NCI-H146 treated with DMSO at 0.1 percent for 48 hours (cell line): ENCODE measurements at regions not wholly inside any gene's neighbourhood (a gene's known extent, or its start where the extent isn't known, plus 50 kb on each side); places are given as distances from the start of the nearest gene placed in this dataset.
"Not testable (repeated sequence)": the region's sequence is repeated elsewhere in the genome, so short reads cannot be mapped to it uniquely, and the experiment has no call there.

Experiments
- DNase-seq: peaks from one replicate; lab custom pipeline; 2025; ENCODE audit not compliant: unreplicated experiment; lab: John Stamatoyannopoulos, UW

DNA sequence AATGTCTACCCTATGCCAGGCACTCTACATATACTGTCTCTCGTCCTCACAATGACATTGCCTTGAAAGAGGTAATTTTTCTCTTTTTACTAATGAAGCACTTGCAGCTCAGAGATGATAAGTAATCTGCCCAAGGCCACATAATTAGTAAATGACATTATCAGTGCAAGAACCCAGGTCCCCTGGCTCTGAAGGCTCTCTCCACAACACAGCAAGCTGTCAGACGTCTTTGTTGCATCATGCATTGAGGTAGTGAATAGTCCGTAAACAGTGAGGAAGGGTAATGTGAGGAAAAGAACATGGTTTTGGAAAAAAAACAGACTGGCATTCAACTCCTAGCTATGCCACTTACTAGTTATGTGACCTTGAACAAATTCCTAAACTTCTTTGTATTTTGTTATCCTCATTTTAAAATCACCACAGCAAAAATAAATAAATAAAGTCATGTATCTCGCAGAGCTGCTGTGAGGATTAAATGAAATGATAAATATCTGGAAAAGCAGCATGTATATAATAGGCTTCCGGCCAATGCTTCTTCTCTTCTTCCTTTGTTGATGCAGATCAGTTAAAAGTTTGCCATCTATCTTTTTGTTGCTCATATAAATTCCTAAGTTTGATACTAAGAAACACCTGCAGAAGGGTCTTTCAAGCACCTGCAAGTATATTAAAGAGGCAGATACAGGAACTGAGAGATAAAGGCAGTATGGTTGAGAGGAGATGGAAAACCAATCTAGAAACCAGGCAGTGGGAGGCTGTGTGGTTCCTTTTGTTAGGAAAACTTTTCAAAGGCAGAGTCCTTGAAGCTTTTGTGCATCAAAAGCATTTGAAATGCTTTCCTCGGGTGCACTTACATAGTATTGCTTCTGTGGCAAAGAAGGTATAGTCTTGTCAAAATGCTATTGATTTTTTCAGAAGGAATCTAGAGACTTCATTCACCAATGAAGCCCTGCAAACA, 82.8 kb downstream of the BTG1 start:
- DNase-seq = no peak

DNA sequence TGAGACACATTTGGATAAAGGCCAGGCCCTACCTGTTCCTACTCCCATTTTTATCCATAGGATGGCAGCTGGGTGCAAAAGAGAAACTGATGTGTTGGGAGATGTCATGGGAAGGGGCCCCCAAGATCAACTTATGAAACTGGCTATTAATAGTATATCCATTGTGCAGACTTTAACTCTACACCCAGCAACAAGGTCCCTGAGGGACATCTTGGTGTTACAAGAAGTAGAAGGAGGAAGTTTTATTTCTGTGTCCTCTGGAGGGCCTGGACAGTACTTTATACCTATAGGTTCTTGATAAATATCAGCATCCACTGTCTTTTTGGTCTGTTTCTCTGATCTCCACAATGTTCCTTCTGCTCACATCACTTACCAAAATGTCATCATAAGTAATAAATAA, 84.6 kb downstream of the BTG1 start:
- no peak for DNase-seq

DNA sequence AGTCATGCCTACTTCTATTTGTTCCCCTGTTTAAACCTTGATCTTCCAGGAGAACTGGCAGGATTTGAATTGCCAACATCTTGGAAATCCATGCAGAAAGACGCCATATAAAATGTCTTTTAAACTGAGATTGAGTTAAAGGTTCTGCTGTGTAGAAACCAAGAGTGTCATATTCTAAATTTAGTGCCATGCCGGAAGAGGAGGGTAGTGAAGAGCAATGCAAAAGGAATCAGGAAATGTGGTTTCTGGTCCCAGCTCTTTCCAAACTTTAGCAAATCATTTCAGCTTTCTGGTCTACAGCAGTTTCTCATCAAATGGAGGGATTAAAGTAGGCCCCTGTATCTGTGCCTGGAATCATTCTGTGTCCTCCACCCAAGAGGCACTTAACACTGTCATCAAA, 85.7 kb downstream of the BTG1 start:
- DNase-seq = no peak

DNA sequence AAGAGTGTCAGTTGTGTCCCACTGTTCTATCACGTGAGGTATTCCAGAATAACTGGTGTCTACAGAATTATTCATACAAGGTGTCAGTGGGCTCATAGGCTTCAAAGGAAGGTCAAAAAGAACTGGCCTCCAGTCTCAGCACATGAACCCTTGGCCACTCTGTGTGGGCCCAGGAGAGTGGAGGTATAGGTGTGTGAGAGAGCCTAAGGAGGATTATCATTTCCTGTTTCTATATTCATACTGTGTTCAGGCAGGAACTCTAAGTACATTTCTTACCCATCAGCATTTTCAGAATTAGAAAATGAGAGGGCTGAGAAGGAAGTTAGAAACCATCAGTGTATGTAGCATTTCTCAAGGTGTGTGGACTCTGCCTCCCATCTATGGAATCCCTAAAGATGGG, 87.0 kb downstream of the BTG1 start:
- no peak for DNase-seq

DNA sequence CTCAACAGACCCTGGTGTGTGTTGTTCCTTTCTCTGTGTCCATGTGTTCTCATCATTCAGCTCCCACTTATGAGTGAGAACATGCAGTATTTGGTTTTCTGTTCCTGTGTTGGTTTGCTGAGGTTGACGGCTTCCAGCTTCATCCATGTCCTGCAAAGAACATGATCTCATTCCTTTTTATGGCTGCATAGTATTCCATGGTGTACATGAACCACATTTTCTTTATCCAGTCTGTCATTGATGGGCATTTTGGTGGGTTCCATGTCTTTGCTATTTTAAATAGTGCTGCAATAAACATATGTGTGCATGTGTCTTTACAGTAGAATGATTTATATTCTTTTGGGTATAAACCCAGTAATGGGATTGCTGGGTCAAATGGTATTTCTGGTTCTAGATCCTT, 88.9 kb downstream of the BTG1 start:
- DNase-seq = not testable (repeated sequence)

DNA sequence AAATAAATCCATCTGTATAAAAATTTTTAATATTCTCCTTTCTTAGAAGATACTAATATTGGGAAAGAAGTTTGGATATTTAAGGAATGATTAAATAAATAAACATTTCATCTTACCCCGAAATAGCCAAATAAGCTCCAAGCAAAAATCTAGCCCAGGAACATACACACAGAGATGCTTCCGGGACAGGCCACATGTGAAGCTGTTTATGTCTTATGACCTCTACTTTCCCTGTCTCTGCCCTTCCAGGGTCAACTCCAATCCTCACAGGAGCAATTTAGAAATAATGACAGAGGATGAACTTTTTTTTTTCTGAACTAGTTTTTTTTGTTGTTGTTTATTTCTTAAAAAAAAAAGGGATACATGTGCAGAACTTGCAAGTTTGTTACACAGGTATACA, 89.4 kb downstream of the BTG1 start:
- no peak for DNase-seq

DNA sequence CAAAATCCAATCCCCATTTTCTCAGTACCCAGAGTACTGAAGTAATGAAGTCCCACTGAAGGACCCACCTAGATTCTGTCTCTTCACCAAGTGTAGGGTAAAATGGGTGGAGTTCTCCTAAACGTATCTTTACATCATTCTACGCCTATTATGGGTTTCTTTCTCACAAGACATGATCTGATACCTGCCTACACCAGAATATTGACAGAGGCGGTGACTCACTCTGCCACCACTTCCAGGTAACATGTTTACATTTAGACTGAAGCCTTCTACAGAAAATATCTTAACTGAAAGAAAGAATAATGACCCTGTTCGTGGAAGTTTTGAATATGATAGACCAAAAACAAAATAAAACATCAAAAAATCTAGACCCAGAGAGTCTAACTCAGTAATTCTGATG, 89.8 kb downstream of the BTG1 start:
- DNase-seq = no peak

DNA sequence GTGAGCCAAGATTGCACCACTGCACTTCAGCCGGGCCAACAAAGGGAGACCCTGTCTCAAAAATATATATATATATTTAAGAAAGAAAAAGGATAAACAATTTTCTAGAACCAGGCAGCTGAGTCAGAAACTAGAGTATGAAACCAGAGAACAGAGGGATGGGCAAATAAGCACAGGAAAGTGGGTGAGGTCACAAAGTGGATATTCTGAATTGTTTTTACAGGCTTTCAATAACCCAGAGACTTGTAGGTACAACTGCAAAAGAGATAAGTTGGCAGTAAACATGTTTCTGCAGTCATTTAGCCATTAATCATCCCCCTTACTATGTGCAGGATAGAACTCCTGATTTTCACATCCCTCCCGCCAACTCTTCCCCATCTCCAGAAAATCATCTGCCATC, 94.2 kb downstream of the BTG1 start:
- no peak for DNase-seq

DNA sequence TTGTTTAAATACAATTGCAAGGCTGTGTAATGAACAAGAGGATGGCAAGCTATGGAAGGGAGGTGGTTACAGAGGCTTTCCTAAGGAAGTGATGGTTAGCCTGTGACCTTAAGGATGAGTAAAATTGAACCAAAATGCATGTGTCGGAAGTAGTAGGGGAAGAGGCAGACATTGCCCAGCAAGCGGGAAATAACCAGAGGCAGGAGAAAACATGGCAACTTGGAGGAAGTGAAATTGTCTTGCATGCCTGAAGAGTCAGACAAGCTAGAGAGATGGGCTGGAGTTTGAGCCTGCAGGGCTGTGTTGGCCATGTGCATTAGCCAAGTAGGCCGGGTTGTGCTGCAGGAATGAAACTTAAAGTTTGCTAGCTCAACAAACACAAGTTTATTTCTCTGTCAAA, 96.2 kb downstream of the BTG1 start:
- DNase-seq = no peak

DNA sequence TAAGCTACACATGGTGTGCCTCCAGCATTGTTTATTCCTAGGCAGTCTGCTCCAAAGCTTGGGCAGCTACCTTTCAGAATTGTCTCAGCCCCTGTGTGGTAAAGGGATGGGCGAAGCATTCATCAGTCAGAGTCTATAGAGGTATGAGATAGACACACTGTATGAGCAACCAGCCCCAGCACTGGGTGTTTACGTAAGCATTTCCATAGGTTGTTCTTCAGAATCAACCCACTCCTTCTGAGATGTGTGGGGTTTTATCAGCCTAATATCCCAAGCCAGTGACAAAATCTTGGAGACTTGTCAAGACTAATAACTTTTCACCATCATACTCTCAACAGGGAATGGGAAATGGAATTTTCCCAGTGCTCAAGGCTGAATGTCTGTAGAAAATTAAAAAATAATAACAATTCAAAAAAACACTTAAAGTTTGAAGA, 98.2 kb downstream of the BTG1 start:
- DNase-seq = no peak

DNA sequence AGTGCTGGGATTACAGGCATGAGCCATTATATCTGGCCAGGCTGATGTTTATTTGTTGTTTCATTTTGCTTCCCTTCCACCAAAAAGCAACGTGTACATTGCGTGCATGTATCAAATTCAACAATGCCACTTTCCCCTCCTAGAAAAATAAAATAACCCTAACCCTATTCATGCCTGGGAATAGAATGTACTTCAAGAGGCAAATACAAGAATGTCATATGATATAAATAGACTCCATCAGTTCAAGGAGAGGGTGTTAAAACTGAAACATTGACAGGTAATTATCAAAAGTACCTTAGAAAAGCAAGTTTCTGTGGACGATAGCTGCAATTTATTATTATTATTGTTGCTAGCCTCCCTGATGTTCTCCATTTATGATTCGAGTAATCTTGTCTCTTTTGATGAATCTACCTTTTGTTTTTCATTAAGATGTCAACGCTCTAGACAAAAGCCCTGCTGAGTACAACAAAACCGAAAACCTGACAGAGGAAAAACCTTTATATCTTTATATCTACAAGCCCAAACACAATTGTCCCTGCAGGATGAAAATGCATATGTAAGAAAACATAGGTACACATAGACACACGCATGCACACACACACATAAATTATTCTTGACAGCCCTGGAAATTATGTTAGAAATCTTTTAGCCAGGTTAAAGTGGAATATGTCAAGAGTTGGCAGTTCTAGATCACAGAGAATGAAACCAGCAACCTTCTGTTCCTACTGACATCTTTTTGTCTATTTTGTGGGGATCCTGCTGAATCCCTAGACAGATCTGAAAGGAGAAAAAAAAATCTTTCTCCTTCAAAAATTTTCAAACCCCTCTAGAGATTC, 98.9 kb downstream of the BTG1 start:
- no peak for DNase-seq

DNA sequence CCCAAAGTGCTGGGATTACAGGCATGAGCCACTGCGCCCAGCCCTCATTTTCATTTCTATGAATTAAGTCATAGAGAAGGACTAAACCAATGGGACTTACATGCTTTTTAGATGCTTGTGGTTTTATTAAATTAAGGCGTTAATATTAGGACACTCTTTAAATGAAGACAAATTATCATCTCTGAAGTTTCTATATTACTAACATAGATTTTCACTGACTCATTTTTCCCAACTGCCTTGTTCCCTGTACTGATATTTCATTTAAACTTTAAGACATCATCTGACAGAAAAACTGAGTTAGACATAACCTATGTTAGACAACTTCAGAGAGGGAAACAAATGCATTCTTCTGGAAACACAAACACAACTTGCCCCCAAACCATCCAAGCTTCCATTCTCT, 99.8 kb downstream of the BTG1 start:
- DNase-seq = no peak

DNA sequence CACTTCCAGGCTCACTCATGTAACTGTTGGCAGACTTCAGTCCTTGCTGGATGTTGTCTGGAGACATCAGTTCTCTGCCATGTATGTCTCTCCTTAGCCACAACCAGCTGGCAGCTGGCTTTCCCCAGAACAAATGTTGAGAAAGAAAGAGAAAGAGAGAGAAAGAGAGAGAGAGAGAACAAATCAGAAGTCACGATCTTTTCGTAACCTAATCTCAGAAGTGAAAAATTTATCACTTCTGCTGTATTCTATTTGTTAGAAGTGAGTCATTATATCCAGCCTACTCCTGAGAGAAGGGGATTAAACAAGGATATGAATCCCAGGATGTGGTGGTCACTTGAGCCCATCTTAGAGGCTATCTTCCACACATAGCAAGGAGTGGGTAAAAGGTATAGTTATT, 101.2 kb downstream of the BTG1 start:
- DNase-seq = no peak

DNA sequence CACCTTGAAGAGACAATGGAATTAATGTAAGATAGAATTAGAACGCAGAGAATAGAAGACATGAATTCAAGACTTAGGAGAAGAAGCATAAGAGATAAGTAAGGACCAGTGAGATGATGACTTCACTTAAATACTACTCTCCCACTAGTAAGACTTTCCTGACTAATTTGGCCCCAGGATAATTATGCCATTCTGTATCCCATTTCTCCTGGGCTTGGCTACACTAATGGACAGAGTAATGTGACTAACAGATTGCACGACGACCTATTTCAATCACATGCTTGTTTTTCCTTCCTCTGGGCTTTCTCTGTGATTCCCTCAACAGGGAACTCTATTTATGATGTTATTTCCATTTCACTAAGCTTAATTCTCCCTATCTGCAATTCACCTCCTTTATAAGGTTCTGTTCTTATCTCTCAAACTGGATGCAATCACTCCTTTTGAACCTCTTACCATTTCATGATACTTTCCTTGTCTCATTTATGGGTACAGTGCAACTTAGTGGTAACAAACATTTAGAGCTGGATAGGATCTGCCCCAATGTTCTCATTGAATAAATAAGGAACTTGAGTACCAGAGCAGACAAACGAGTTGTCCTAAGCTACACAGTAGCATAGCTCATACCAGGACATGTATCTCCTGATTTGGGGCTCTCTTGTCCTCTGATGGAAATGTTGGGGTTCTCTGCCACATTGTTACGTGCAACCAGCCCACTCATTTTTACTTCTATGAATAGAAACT, 102.7 kb downstream of the BTG1 start:
- DNase-seq = no peak

DNA sequence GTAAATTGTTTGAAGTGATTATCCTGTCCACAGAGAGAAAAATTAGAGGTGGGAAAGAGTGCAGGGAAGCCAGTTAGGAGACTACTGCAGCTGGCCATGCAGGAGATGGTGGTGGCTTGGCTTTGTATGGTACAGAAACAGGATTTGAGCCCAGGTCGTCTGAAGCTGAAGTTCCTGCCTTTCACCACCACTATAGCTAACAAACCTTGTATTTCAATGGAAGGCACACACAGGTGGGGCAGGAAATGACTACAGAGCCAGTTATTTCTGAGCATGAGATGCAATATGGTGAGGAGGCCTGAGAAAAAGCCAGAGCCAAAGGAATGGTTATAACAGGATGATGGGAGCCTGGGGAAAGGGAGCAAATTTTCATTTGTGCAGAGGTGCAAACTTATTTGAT, 103.9 kb downstream of the BTG1 start:
- no peak for DNase-seq

DNA sequence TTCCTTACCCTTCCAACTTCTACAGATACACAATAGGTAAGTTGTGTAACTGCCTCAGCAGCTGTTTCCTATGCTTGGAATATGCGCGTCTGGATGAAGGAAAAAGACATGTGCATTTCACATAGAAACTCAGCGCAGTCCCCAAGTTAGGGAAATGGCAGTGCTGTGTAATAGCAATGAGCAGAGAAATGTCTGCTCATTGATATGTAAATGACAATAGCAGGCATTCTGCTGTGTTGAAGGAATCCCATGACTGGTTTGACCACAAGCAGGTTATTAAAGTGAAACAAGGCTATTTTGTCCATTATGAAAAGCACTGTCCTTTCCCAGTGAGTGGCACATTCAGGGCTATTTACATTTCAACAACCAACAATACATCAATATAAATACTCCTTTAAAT, 106.6 kb downstream of the BTG1 start:
- DNase-seq = peak; percentile 23

DNA sequence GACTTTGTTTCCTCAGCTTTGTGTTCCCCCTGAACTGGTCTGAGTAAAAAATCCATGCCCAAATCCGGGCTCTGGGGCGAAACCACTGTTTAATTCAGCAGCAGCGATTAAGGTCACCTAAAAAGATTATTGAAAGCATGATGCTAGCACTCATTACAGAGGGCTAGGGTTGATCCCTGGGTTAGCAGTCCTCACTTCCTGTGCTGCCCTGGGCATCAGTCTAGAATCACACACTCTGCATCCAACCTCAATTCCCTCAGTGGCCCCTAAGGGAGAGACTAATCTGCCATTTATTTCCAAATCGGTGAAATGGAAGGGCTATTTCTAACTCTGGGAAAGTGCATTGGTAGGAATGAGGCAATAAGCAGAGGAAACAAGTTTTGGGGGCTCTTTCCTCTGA, 107.2 kb downstream of the BTG1 start:
- no peak for DNase-seq

DNA sequence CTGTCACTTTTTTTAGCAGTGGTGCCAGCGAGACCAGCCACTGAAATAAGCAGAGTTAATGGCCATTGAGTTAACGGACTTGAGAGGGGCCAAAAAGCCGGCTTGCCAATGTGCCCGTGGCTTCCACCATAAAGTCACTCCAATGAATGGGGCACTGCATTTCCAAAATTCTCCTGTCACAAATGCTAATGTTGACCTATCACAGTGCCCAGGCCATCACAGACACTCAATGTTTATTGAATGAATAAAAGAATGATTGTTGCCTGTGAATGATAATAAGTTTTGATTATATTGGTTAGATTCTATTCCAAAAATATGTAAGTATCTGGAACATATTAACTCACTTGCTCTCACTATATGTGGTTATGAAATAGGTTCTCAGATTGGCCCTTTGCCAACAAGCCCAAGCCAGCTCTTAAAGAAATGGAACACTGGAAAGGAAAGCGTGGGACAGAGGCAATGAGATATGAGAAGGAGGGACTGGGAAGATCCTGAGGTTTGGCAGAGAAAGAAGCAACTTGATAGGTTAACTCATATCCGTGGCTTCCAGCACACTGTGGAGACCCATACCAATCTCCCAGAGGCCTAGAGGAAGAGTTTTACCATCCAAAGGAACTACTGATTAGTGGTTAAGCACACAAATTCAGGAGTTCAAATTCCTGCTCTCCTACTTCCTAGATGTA, 108.7 kb downstream of the BTG1 start:
- no peak for DNase-seq

DNA sequence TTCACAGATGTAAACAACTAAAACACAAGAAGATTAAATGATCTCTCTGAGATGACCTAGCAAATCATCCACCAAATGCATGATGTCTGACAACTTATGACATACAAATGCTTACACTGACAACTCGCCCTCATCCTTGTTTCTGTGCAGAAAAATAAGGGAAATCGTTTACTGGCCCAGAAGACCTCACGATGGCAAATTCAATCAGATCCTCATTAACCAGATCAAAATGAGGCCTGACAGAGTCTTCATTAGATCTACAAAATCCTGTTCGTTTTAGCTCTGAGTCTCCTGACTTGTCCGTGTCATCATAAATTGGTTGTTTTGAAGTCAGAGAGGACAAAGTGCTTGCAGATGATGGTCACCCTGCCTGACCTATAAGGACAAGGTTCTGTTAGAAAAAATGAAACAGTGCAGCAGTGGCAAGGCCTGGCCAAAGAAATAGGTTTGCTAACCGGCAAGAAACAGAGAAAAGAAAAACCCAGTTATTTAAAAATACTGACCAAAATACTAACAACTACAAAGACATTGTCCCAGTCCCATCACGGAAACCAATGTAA, 109.5 kb downstream of the BTG1 start:
- DNase-seq = no peak

DNA sequence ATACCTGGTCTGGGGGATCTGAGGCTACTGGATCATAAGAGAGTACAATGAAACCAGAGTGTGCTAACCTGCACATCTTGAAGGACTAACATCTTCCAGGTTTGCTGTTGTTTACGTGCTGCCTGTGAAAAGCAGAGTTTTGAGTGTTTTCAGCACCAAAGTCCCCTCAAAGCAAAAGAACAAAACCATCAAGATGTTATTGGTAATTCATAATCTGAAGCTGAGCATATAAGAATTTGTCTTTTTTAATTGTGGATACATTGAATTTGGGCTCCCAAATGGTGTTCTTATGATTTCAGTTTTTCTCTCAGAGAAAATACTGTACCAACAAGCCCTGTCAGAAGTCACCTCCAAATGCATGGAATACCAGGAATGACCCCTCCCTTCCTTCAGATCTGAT, 110.2 kb downstream of the BTG1 start:
- no peak for DNase-seq
